Inferior parietal cortex (tissue), 1 donor: ENCODE measurements at regions not wholly inside any gene's neighbourhood (a gene's known extent, or its start where the extent isn't known, plus 50 kb on each side); places are given as distances from the start of the nearest gene placed in this dataset.
"Not testable (repeated sequence)": the region's sequence is repeated elsewhere in the genome, so short reads cannot be mapped to it uniquely, and the experiment has no call there.

Experiments used
- DNase-seq: peaks from one replicate; pipeline ENCODE4 v3.0.0-alpha.2; 2016; ENCODE audit errors: extremely low spot score

DNA sequence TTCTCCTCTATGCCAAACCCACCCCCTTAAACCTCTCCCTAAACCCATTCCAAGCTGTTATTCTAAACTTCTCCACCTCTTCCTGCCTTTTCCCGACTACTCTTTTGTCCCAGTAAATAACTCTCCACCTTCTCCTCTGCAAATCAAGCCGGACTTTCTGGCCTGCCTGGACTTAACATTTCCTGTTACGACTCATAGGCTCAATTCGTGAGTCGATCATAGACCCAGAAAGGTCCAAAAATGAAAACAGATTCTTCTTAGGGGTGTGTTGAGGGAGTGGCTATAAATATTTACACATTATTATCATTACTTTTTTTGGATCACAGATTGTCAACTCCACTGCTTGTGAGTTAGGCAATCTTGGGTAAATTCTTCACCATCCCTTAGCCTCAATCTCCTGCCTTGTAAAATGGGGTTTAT, 59.0 kb upstream of the HABP2 start:
- DNase-seq: no peak

DNA sequence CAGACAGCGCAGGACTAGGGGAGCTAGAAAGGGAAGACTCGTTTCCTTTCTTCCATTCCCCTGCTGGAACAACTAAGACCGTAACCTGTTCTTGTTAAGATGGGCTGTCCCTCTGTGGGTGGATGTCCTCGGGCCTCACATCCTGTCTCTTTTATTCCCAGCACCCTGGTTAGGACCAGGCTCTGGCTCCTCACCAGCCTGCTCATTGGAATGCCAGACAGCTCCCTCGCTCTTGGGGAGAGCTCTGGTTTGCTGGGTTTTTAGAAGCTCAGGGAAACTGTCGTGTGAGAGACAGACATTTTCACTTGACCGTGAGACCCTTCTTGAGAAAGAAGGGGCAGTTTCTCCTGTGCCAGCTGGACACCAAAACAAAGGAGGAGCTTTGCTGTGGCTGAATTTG, 58.1 kb upstream of the HABP2 start:
- no peak for DNase-seq

DNA sequence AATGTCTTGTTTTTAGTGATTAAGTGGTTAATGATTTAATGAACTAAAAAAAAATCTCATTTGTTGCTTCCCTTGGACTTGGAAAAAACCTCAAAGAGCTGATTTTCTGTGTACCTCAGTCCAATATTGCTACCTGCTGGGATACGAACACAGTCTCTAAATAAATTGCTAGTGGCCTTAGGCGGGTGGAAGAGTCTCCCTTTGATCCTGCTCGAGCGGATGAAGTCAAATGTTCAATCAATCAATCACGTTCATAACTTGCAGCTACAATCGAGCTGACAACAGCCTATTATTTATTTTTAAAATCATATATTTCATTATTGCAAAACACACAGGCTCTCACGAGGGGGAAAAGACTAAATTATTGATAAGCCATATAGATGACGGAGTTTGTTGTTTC, 57.3 kb upstream of the HABP2 start:
- no peak for DNase-seq

DNA sequence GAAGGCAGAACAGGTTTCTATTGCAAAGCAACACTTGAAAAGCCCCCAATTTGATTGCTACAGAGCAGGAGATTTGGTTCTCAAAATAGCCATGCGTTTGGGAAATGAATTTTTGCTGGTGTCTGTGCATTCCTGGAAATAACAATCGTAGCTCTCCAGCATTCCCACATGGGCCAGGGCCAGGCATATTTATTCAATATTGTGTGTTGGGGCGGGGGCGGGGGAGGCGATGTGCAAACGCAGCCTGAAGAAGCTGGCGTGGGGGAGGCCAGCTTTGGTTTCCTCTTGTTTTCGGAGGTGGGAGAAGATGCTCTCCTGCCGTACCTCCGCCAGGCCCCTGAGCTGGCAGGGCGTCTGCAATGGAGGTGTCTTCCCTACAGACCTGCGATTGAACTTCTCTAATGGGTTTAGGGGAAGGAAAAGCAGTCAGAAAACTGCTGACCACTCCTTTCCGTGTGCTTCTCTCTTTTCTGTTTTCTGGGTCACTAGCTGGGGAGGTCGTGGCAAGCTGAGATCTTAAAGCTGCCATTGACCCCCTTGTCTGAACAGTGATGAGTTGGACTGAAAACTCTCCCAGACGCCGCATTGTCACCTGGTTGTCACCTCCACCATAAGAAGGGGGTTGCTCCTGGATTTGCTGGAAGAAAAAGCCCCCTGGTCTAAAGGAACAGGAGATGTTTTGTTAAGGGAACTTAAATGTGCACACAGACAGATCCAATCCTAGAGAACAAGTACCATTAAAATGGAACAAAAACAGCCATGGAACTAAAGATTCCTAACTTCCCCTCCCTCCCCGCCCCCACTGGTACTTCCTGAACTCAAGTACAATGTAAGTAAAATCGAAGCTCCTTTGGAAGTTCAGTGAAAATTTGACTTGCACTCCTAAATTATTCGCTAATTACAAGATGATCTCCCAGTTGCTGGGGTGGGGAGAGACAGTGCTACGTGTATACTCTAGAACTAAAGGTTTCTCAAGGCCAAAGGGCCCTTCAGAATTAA, 56.4 kb upstream of the HABP2 start:
- no peak for DNase-seq

DNA sequence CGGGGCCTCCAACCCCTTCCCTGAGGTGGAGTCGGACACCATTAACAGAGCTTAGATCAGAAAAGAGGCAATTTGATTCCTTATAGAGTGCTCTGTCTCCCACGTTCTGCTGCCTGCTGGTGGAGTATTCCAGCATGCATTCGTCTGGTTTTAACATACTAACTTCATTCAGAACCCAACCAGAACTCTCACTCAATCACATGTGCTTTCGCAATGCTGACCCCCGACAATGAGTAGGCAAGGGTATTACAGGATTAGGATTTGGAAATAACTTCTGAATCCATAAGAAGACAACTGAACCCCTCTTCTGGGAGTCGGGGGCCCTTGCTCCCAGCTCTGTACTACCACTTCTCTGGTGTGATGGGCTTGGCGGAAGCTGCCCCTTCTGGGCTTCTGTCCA, 55.7 kb upstream of the HABP2 start:
- no peak for DNase-seq

DNA sequence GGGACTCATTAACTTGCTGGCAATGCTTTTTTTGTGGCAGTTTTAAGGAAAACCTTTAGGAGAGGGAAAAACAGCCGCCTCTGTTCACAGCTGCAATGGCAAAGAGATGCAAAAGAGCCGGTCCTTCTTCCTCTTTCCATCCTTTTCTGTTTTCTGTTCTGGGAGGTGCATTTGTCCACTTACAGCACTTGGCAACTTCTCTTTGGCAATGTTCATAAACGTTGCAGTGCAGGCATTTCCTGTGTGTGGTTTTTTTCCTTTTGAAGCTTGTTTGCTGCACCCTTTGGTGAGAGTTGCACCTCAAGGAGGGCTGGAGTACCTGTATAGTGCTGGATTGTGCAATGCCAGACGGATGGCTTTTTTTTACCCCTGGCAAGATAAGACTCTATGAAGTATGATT, 53.9 kb upstream of the HABP2 start:
- no peak for DNase-seq

DNA sequence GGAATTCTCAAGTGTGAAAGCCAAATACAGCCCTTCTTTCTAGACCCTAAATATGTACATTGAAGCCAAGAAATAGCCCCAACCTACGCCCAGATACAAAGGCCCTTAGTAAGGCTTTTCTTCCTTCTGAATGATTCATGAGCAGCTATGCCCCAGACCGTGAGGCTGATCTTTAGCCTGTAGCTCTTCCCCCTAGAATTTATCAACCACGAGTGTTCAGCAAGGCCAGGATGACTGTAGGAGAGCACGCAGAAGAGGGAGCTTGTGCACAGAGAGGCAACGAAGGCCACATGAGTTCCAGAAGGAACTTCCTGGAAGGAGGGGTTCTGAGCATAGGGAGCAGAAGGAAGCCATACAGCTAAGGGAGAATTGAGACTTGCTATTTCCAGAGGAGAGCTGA, 53.0 kb upstream of the HABP2 start:
- DNase-seq: no peak

DNA sequence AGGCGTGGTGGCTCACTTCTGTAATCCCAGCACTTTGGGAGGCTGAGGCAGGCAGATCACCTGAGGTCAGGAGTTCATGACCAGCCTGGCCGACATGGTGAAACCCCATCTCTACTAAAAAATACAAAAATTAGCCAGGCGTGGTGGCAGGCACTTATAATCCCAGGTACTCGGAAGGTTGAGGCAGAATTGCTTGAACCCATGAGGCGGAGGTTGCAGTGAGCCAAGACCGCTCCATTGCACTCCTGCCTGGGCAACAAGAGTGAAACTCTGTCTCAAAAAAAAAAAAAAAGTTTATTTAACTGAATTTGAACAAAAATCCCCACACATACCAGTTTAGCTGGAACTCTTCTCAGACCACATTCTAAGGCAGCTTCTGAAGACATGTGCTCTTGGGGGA, 51.8 kb upstream of the HABP2 start:
- DNase-seq: not testable (repeated sequence)
